GM12878 (cell line): ENCODE measurements at regions not wholly inside any gene's neighbourhood (a gene's known extent, or its start where the extent isn't known, plus 50 kb on each side); places are given as distances from the start of the nearest gene placed in this dataset.

Experiments
- ATAC-seq: fragments of 200-7000 bp; cut with Tn5 transposase; 3 replicates; pipeline ENCODE4 v1.9.1; 2020; ENCODE audit warnings: mild to moderate bottlenecking, moderate library complexity
- BruUV-seq: library from RNA; stranded (reverse); fragments of 400-500 nt; replicated peaks from 2 replicates; lab custom pipeline; 2021; lab: Mats Ljungman, UMichigan
- CTCF ChIA-PET: fragments of 300-600 bp; sonication (Branson Sonifier 250); formaldehyde crosslinking; extraction: SDS; loops from one replicate; lab custom pipeline; 2021; ENCODE audit warnings: inconsistent platforms; lab: Yijun Ruan, JAX
- POLR2A ChIA-PET: fragments of 350-600 bp; formaldehyde crosslinking; extraction: SDS; loops from one replicate; lab custom pipeline; 2021; ENCODE audit warnings: inconsistent platforms; lab: Charles Lee
- RAD21 ChIA-PET: fragments of 300-600 bp; sonication (Branson Sonifier 250); formaldehyde crosslinking; loops from one replicate; lab custom pipeline; 2023; ENCODE audit warnings: antibody characterized with exemption; ENCODE audit not compliant: unreplicated experiment; lab: Charles Lee
- SMC1A ChIA-PET: fragments of 300-600 bp; sonication (Branson Sonifier 250); formaldehyde crosslinking; loops from one replicate; lab custom pipeline; 2023; ENCODE audit not compliant: unreplicated experiment, uncharacterized antibody; lab: Charles Lee
- DNase-seq: peaks from one replicate; pipeline ENCODE4 v3.0.0-alpha.2; 2011; ENCODE audit warnings: low read depth, low spot score
- FAIRE-seq: peaks from 3 replicates; lab custom pipeline; 2011; peaks lifted over from hg19 to GRCh38; lab: Jason Lieb, UNC
- H2AFZ ChIP-seq: 2 replicates; pipeline ENCODE4 v1.6.0; 2011; ENCODE audit warnings: low read depth, low read length, control low read depth; ENCODE audit not compliant: control insufficient read depth
- H3K27ac ChIP-seq: 2 replicates; pipeline ENCODE4 v1.5.1; 2011; ENCODE audit warnings: control low read depth; ENCODE audit not compliant: control insufficient read depth, insufficient read depth
- H3K27me3 ChIP-seq, 2 experiments: replicated peaks in 1 of 2; 2 replicates each; pipeline versions ENCODE4 v1.6.0 to v1.6.1; 2011; ENCODE audit warnings: low read length in 1 of 2; ENCODE audit not compliant: control insufficient read depth in 2 of 2, insufficient read depth in 2 of 2
- H3K36me3 ChIP-seq, 2 experiments: 2 replicates each; pipeline ENCODE4 v1.5.1; 2011; ENCODE audit warnings: low read length in 1 of 2; ENCODE audit not compliant: control insufficient read depth in 2 of 2, insufficient read depth in 2 of 2
- H3K4me1 ChIP-seq: 2 replicates; pipeline ENCODE4 v1.6.1; 2011; ENCODE audit warnings: mild to moderate bottlenecking, low read length, moderate library complexity, mixed read lengths; ENCODE audit not compliant: control insufficient read depth, insufficient read depth
- H3K4me2 ChIP-seq: 2 replicates; pipeline ENCODE4 v1.6.0; 2011; ENCODE audit warnings: control low read depth; ENCODE audit not compliant: control insufficient read depth, insufficient read depth
- H3K4me3 ChIP-seq: fragments of 200-600 bp; sonication (generic); 2 replicates; pipeline ENCODE4 v1.5.1; 2016
- H3K79me2 ChIP-seq: 2 replicates; pipeline ENCODE4 v1.6.0; 2011; ENCODE audit warnings: low read length; ENCODE audit not compliant: control insufficient read depth, insufficient read depth
- H3K9ac ChIP-seq: 2 replicates; pipeline ENCODE4 v1.8.0; 2011; ENCODE audit warnings: low read length, control low read depth, mixed read lengths; ENCODE audit not compliant: control insufficient read depth, insufficient read depth
- H3K9me3 ChIP-seq: replicated peaks from 3 replicates; pipeline ENCODE4 v1.5.1; 2011; ENCODE audit warnings: mild to moderate bottlenecking, low read length; ENCODE audit not compliant: control insufficient read depth, insufficient read depth
- H4K20me1 ChIP-seq: 2 replicates; pipeline ENCODE4 v1.6.0; 2011; ENCODE audit not compliant: control insufficient read depth, insufficient read depth
- ASH2L ChIP-seq: fragments of 300-600, 200-600 bp; sonication (generic); IDR thresholded peaks from 2 replicates; pipeline ENCODE4 v1.6.1; 2017; ENCODE audit warnings: low read depth, mild to moderate bottlenecking, borderline replicate concordance
- CHD4 ChIP-seq: fragments of 200-600 bp; sonication (generic); IDR thresholded peaks from 2 replicates; pipeline ENCODE4 v1.6.1; 2016; ENCODE audit warnings: mild to moderate bottlenecking
- EGR1 ChIP-seq, 2 experiments: IDR thresholded peaks; 1 replicate in 1 of 2; 2 replicates in 1 of 2; pipeline ENCODE4 v1.6.1; 2011 to 2012; ENCODE audit warnings: low read depth in 2 of 2, low read length in 2 of 2, borderline replicate concordance in 1 of 2, mild to moderate bottlenecking in 1 of 2, moderate library complexity in 1 of 2
- HSF1 ChIP-seq: fragments of 150-350 bp; IDR thresholded peaks from 2 replicates; pipeline ENCODE4 v1.6.1; 2014; ENCODE audit warnings: mild to moderate bottlenecking, low read depth, low read length
- IKZF2 ChIP-seq, 2 experiments: fragments of 450-650 bp; IDR thresholded peaks; 2 replicates each; pipeline ENCODE4 v1.6.1; 2017; ENCODE audit warnings: mild to moderate bottlenecking in 2 of 2, moderate library complexity in 2 of 2
- IRF3 ChIP-seq: fragments of 450-650 bp; IDR thresholded peaks from 2 replicates; pipeline ENCODE4 v1.6.1; 2014; ENCODE audit warnings: mild to moderate bottlenecking
- JUND ChIP-seq: IDR thresholded peaks from 2 replicates; pipeline ENCODE4 v1.6.1; 2012; ENCODE audit warnings: low read depth, mild to moderate bottlenecking, low read length, improper control_type of control experiment, moderate library complexity
- MYC ChIP-seq: IDR thresholded peaks from 2 replicates; pipeline ENCODE4 v1.6.1; 2011; ENCODE audit warnings: mild to moderate bottlenecking, low read length, moderate library complexity, inconsistent platforms; ENCODE audit not compliant: insufficient read depth, insufficient replicate concordance, insufficient read length, severe bottlenecking
- RUNX3 ChIP-seq: IDR thresholded peaks from 2 replicates; pipeline ENCODE4 v1.6.1; 2012; ENCODE audit warnings: low read length, inconsistent platforms
- TARDBP ChIP-seq: IDR thresholded peaks from 2 replicates; pipeline ENCODE4 v1.6.1; 2016; ENCODE audit warnings: borderline replicate concordance
- ZBED1 ChIP-seq: IDR thresholded peaks from 2 replicates; pipeline ENCODE4 v1.6.1; 2016; ENCODE audit warnings: borderline replicate concordance
- ZNF384 ChIP-seq: IDR thresholded peaks from 2 replicates; pipeline ENCODE4 v1.6.1; 2012; ENCODE audit warnings: low read depth, mild to moderate bottlenecking, low read length, improper control_type of control experiment, borderline replicate concordance
- WGBS: methylation state at CpG from one replicate; pipeline ENCODE4 v1.1.6; 2016; ENCODE audit warnings: low lambda C conversion rate; ENCODE audit not compliant: insufficient replicate concordance, insufficient coverage; ENCODE audit errors: missing lambda C conversion rate; 5-methylcytosine and 5-hydroxymethylcytosine counted together
- in situ Hi-C: fragments of 300-500 bp; cut with MboI; formaldehyde crosslinking; loops from 9 replicates; pipeline ENCODE4 v1.14.3; 2018; ENCODE audit warnings: mixed read lengths
- intact Hi-C: fragments of 100-400 bp; cut with micrococcal nuclease; formaldehyde crosslinking; loops from one replicate; pipeline ENCODE4 v1.14.2; 2022; ENCODE audit not compliant: unreplicated experiment

- ATAC-seq, result no peak
- H3K27me3 ChIP-seq, result no peaks in the 10 kb centered on the region
- H4K20me1 ChIP-seq, result no peaks in the 10 kb centered on the region
- H3K4me3 ChIP-seq, result no peak overlapping the region
- no peak overlapping the region for H3K9ac ChIP-seq
- H3K27ac ChIP-seq, result no peak overlapping the region
- no peak for DNase-seq
- H3K9me3 ChIP-seq, result no peaks in the 10 kb centered on the region; the same call in 2 of the 3 replicates
- POLR2A ChIA-PET, result no interaction called here
- SMC1A ChIA-PET, result no interaction called here
- in situ Hi-C loops (no loop called here), intact Hi-C loops (no loop called here)
- no peak for TF ChIP-seq ZNF384
- TF ChIP-seq TARDBP, result no peak
- no peak for TF ChIP-seq IKZF2 (IDR thresholded peaks at IDR 0.05)
- no peak for TF ChIP-seq EGR1 (IDR thresholded peaks at IDR 0.05; ENCODE audit: borderline replicate concordance in 1 of 2, low read depth in 2 of 2, low read length in 2 of 2)
- no peak for TF ChIP-seq JUND
- TF ChIP-seq ASH2L, result no peak
- TF ChIP-seq IRF3, result no peak
- TF ChIP-seq ZBED1, result no peak
- TF ChIP-seq RUNX3, result no peak
- no peak for TF ChIP-seq HSF1
- no peak for TF ChIP-seq CHD4
- no peak for TF ChIP-seq MYC
- WGBS, result 7% methylated on average over 3 of the region's 3 CpGs
- CTCF ChIA-PET, result no interaction called here
- no peaks in the 10 kb centered on the region for H3K4me1 ChIP-seq
- H3K4me2 ChIP-seq, result no peak overlapping the region
- RAD21 ChIA-PET, result no interaction called here
- no peaks in the 10 kb centered on the region for H3K79me2 ChIP-seq
- no TSS peak for BruUV-seq
- no peak for FAIRE-seq
- H2AFZ ChIP-seq, result no peak overlapping the region
- no peaks in the 10 kb centered on the region for H3K36me3 ChIP-seq
These were observed 1212.3 kb upstream of the NCAM2 start for GRCh38 chr21:19785941-19786340.
